Nephron progenitor cell (in vitro differentiated cells): ENCODE measurements at regions not wholly inside any gene's neighbourhood (a gene's known extent, or its start where the extent isn't known, plus 50 kb on each side); places are given as distances from the start of the nearest gene placed in this dataset.
A peak's percentile ranks its signal among the peaks of the same experiment; 100 is the strongest.

ENCODE experiments used
- DNase-seq: peaks from one replicate; pipeline ENCODE4 v3.0.0; 2021
- H3K27ac Mint-ChIP-seq: 2 replicates; pipeline ENCODE4 v1.8.0; 2021; ENCODE audit warnings: mild to moderate bottlenecking, moderate library complexity, mixed read lengths
- H3K27me3 Mint-ChIP-seq: 2 replicates; pipeline ENCODE4 v1.8.0; 2021; ENCODE audit warnings: mild to moderate bottlenecking, low read depth, mixed read lengths; ENCODE audit not compliant: poor library complexity
- H3K36me3 Mint-ChIP-seq: 2 replicates; pipeline ENCODE4 v1.8.0; 2021; ENCODE audit warnings: low read depth, mixed read lengths
- H3K4me1 Mint-ChIP-seq: 2 replicates; pipeline ENCODE4 v1.8.0; 2021; ENCODE audit warnings: mixed read lengths
- H3K4me3 Mint-ChIP-seq: 2 replicates; pipeline ENCODE4 v1.8.0; 2021; ENCODE audit warnings: mild to moderate bottlenecking, moderate library complexity, mixed read lengths
- H3K9me3 Mint-ChIP-seq: 2 replicates; pipeline ENCODE4 v1.8.0; 2021; ENCODE audit warnings: mild to moderate bottlenecking, moderate library complexity, mixed read lengths
- TF ChIP-seq, protein P1 (sequence below): fragments of 200-600 bp; sonication (generic); IDR thresholded peaks from 2 replicates; pipeline ENCODE4 v1.5.0; 2021; ENCODE audit warnings: antibody characterized with exemption

DNA sequence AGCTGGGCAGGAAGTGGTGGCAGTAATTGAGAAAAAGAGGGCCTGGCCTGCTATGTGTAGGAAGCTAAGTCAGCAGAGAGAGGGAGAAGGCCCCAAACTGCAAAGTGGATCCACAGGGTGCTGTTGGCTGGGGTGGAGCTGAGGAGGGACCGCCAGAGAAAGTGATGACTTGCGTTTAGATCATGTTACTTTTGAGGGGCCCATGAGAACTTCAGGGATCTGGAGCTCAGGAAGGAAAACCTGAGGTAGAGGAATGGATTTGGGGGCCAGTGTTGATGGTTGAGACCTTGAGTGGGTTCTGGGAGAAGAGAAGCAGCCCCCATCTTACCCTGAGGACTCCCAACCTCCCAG is 155.5 kb downstream of the MRPL14 start:
- H3K36me3 Mint-ChIP-seq = no peaks in the 10 kb centered on the region
- no peak overlapping the region for H3K4me3 Mint-ChIP-seq
- TF ChIP-seq, protein P1, sequence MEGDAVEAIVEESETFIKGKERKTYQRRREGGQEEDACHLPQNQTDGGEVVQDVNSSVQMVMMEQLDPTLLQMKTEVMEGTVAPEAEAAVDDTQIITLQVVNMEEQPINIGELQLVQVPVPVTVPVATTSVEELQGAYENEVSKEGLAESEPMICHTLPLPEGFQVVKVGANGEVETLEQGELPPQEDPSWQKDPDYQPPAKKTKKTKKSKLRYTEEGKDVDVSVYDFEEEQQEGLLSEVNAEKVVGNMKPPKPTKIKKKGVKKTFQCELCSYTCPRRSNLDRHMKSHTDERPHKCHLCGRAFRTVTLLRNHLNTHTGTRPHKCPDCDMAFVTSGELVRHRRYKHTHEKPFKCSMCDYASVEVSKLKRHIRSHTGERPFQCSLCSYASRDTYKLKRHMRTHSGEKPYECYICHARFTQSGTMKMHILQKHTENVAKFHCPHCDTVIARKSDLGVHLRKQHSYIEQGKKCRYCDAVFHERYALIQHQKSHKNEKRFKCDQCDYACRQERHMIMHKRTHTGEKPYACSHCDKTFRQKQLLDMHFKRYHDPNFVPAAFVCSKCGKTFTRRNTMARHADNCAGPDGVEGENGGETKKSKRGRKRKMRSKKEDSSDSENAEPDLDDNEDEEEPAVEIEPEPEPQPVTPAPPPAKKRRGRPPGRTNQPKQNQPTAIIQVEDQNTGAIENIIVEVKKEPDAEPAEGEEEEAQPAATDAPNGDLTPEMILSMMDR = no peak
- peak overlapping the region; percentile 55 for H3K27ac Mint-ChIP-seq
- DNase-seq = no peak
- H3K27me3 Mint-ChIP-seq = peaks cover 28% of the 10 kb centered on the region
- peaks cover 12% of the 10 kb centered on the region for H3K9me3 Mint-ChIP-seq
- H3K4me1 Mint-ChIP-seq = peaks cover 17% of the 10 kb centered on the region

DNA sequence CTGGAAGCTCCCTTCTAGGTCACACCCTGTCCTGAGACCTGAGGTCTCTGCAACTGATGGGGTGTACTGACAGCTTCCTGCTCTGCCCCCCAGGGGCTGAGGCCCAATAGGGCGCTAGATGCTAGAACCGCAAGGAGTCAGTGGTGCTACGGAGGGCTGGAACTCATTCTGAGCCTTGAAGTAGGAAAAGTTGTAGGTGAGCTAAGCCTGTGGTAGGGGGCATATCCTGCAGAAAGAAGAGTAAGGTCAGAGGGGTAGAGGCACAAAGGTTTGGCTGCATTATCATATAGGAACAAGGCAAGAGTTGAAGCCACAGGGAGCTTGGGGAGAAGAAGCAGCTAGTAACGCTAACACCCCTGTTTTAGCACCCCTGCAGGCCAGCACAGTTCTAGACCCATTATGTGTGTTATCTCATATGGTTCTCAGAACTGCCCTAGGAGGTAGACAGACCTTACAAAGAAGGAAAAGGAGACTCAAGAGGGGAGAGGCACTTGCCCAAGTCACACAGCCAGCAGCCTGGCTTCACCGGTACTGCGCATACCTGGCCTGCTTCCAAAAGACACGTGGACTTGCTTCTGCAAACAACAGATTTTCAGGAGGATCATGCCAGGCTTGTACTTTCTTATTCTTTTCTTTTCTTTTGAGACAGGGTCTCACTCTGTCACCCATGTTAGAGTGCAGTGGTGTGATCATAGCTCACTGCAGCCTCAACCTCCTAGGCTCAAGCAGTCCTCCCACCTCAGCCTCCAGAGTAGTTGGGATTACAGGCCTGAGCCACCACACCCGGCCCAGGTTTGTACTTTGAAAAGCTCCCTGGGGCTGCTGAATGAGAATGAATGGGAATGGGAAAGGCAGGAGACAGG is 156.1 kb downstream of the MRPL14 start:
- Mint-ChIP-seq H3K27ac (peak overlapping the region; percentile 55), H3K9me3 (peaks cover 8% of the 10 kb centered on the region), H3K36me3 (no peaks in the 10 kb centered on the region), H3K27me3 (peaks cover 29% of the 10 kb centered on the region), H3K4me1 (peaks cover 17% of the 10 kb centered on the region), H3K4me3 (no peak overlapping the region)
- no peak for DNase-seq
- TF ChIP-seq, protein P1 = no peak

DNA sequence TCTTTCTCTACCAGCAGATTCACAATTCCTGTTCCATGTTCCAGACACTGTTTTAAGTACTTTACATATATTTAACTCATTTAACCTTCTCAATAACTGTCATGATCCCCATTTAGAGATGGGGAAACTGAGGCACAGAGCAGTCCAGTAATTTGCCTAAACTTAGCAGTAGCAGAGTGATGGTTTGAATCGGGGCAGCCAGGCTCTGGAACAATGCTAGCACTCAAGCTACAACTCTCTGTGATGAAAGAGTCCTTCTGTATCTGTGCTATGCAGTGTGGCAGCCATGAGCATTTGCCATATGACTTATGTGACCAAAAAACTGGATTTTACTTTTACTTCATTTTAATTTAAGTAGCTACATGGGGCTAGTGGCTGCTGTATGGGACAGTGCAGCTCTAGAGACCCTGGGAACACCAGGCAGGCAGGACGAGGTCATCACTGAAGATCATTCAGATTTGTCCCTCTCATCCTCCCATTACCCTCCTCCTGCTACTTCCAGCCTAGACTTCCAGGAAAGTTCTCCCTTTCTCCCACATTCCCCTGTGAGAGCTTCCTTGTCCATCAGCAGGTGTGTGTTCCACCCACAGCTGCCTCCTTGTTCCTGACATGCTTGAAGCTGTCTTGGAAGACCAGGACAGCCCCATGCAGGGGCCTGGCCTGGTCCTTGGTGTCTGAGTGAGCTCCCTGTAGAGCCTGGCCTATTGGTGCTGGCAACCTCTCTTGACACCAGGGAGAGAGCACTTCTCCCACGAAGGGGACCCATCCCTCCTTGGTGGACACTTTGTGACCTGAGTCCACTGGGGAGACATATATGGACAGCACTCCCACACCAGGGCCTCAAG is 157.0 kb downstream of the MRPL14 start:
- Mint-ChIP-seq H3K4me3 (no peak overlapping the region), H3K36me3 (no peaks in the 10 kb centered on the region), H3K4me1 (peaks cover 17% of the 10 kb centered on the region), H3K27ac (no peak overlapping the region), H3K27me3 (peaks cover 26% of the 10 kb centered on the region), H3K9me3 (no peaks in the 10 kb centered on the region)
- TF ChIP-seq, protein P1 = no peak
- no peak for DNase-seq

DNA sequence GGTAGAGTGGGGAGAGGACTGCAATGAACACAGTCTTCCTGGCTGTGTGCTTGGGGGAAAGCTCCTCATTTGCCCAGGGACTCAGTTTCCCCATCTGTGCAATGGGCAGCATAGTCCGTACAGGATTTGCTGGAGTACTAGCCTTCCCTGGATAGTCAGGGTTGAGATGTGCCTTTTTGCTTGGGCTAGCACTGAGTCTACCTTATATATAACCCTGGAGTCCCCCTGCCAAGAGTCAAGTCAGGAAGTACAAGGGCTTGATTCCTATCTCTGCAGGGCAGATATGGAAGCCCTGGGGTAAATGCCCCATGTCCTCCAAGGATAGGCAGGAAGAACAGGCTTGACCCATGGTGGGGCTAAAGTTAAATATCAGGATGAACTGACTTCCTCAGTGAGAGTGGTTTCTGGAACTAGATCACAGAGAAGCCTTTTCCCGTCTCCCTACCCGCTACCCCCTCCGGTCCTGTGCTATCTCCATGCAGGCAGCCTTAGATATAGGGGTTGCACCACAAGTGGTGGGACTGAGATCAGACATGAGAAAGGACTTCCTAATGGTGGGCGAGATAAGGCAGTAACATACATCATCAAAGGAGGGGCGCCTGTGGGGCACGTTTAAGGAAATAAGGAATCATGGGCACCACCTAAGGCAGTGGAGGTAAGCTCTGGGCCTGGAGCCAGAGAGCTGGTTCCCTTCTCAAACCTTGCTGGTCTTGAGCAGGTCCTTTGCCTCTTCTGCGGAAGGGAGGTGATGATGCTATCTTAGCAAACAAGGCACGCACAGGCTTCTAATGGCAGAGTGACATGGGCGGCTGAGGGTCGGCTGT is 157.9 kb downstream of the MRPL14 start:
- H3K27ac Mint-ChIP-seq = no peak overlapping the region
- DNase-seq = no peak

More for the DNA sequence above, 157.9 kb downstream of the MRPL14 start:
- Mint-ChIP-seq H3K27me3 (peaks cover 26% of the 10 kb centered on the region), H3K9me3 (no peaks in the 10 kb centered on the region), H3K4me3 (no peak overlapping the region), H3K4me1 (peaks cover 17% of the 10 kb centered on the region), H3K36me3 (no peaks in the 10 kb centered on the region)
- TF ChIP-seq, protein P1 = no peak
